NT2/D1 (cell line): ENCODE measurements at regions not wholly inside any gene's neighbourhood (a gene's known extent, or its start where the extent isn't known, plus 50 kb on each side); places are given as distances from the start of the nearest gene placed in this dataset.
"Not testable (repeated sequence)": the region's sequence is repeated elsewhere in the genome, so short reads cannot be mapped to it uniquely, and the experiment has no call there.

Experiments used
- DNase-seq: peaks from one replicate; pipeline ENCODE4 v3.0.0-alpha.2; 2011; ENCODE audit warnings: low read depth, low spot score
- H3K27me3 ChIP-seq: 2 replicates; pipeline ENCODE4 v1.6.0; 2011; ENCODE audit warnings: mild to moderate bottlenecking; ENCODE audit not compliant: insufficient read length, insufficient read depth
- H3K36me3 ChIP-seq: 2 replicates; pipeline ENCODE4 v1.6.1; 2011; ENCODE audit warnings: mild to moderate bottlenecking, low read length, mixed read lengths; ENCODE audit not compliant: insufficient read depth, insufficient read length
- H3K4me1 ChIP-seq: 2 replicates; pipeline ENCODE4 v1.5.1; 2011; ENCODE audit not compliant: insufficient read depth, insufficient read length
- H3K4me3 ChIP-seq: 2 replicates; pipeline ENCODE4 v1.5.1; 2011; ENCODE audit warnings: low read depth; ENCODE audit not compliant: insufficient read length
- H3K9ac ChIP-seq: 2 replicates; pipeline ENCODE4 v1.6.0; 2011; ENCODE audit warnings: low read depth; ENCODE audit not compliant: insufficient read length
- H3K9me3 ChIP-seq: 2 replicates; pipeline ENCODE4 v1.5.1; 2011; ENCODE audit warnings: mild to moderate bottlenecking, low read length; ENCODE audit not compliant: insufficient read depth
- SUZ12 ChIP-seq: IDR thresholded peaks from 2 replicates; pipeline ENCODE4 v1.6.1; 2011; ENCODE audit not compliant: insufficient read length, insufficient read depth; ENCODE audit errors: extremely low read depth
- YY1 ChIP-seq: IDR thresholded peaks from 2 replicates; pipeline ENCODE4 v1.6.1; 2011; ENCODE audit not compliant: insufficient read length, insufficient read depth
- ZNF274 ChIP-seq: IDR thresholded peaks from 2 replicates; pipeline ENCODE4 v1.6.1; 2011; ENCODE audit warnings: mild to moderate bottlenecking, low read depth, low read length

DNA sequence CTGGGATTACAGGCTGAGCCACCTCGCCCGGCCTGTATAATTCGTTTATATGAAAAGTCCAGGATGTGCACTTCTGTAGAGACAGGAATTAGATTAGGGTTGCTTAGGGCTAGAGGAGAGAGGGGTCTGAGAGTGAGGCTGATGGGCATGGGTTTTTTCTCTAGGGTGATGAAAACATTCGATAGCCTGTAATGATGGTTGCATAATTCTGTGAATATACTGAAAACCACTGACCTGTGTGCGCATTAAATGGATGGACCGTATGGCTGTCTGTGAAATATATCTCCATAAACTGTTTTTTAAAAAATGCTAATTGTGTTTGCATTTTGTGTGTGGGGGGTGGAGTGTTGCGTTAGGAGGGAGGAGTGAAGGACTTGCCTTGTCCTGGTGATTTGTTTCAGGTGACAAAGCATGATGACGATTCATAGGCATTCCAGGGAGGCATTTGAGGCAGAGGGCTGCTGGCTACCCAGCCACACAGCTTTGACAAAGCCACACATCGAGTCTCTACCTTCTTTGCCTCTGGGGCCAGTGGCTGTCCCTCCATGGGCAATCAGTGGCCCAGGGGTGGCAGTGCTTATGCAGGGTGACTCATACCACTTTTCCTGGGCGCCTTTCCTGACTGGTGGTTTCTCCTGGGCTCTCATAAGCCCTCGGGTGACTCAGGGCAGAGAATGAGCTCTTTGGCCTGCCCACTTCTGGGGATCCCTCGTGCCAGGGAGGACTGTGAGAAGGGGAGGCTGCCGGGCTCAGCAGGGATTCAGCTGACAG is 148.5 kb upstream of the WSCD1 start:
- H3K4me3 ChIP-seq = no peak overlapping the region
- H3K27me3 ChIP-seq = no peaks in the 10 kb centered on the region
- H3K9ac ChIP-seq = no peak overlapping the region
- H3K9me3 ChIP-seq = no peaks in the 10 kb centered on the region
- peaks cover 4% of the 10 kb centered on the region for H3K4me1 ChIP-seq
- no peaks in the 10 kb centered on the region for H3K36me3 ChIP-seq
- no peak for DNase-seq
- TF ChIP-seq ZNF274 (no peak), YY1 (no peak), SUZ12 (no peak)

DNA sequence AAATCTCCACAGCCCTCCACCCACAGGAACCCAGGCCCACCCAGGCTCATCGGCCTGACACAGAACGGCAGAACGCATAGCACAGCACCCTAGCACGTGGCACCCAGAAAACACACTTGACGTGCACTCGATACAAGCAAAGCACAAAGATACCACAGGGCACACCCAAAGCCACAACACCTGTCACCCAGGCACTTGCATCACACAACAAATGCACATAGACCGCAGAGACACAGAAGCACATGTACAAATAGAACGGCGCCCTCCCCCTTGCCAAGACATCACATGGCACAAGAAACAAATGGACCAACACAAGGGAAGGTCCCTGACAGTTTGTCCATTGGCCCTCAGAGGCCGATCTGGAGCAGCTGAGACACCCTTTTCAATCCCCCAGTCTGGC is 147.7 kb upstream of the WSCD1 start:
- TF ChIP-seq SUZ12 (no peak), ZNF274 (no peak), YY1 (no peak)
- peaks cover 4% of the 10 kb centered on the region for H3K4me1 ChIP-seq
- H3K9ac ChIP-seq = no peak overlapping the region
- H3K36me3 ChIP-seq = no peaks in the 10 kb centered on the region
- H3K9me3 ChIP-seq = no peaks in the 10 kb centered on the region
- DNase-seq = no peak
- H3K27me3 ChIP-seq = no peaks in the 10 kb centered on the region
- H3K4me3 ChIP-seq = no peak overlapping the region

DNA sequence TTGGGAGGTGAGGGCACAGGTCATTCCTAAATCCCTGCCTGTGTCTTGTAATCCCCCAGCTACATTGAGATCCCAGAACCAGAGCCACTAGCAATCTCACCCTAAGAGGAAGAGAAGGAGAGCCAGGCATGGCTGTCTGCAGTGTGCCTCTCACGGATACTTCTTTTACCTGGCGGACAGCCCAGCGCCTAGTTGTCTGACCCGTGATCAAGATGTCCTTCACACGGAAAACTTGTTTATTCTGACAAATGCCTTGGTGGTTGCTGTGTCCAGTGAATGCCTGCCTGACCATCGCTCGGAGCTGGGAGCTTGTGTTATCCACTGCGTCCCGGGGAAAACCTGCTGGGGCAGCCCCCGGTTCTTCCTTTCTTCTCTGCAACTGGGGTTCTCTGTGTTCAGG is 140.5 kb upstream of the WSCD1 start:
- Histone ChIP-seq H3K36me3 (no peaks in the 10 kb centered on the region), H3K9me3 (no peaks in the 10 kb centered on the region), H3K4me3 (no peak overlapping the region), H3K27me3 (no peaks in the 10 kb centered on the region), H3K4me1 (no peaks in the 10 kb centered on the region), H3K9ac (no peak overlapping the region)
- no peak for TF ChIP-seq YY1
- TF ChIP-seq SUZ12 = no peak
- TF ChIP-seq ZNF274 = no peak
- no peak for DNase-seq

DNA sequence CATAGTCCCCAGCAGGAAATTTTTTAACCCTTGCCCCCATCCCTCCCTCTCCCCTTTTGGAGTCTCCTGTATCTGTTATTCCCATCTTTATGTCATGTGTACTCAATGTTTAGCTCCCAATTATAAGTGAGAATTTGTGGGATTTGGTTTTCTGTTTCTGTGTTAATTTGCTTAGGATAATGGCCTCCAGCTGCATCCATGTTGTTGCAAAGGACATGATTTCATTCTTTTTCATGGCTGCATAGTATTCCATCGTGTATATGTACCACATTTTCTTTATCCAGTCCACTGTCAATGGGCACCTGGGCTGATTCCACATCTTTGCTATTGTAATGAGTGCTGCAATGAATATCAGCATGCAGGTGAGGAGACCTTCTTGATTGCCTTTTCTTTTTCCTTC is 139.6 kb upstream of the WSCD1 start:
- not testable (repeated sequence) for H3K9me3 ChIP-seq, H3K9ac ChIP-seq, H3K27me3 ChIP-seq, H3K4me3 ChIP-seq, DNase-seq, H3K36me3 ChIP-seq, H3K4me1 ChIP-seq

DNA sequence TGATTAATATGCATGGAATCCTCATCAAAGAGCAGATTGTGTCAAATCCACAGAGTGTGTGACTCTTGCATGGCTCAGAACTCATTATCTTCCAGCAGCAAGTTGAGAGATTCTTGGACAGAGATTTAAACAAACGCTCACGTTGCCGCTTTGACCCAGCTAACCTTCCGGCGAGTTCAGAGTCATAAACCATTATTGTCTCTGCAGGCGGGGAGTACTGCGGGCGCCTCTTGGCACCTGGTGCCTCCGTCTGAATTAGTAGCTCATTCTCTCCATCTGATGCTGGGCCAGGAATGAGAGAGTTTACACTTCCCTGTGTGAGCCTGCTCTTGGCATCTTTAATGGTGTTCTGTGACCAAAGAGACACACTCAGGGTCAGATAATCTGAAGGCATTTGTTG is 138.6 kb upstream of the WSCD1 start:
- no peak for DNase-seq
- TF ChIP-seq ZNF274 (no peak), YY1 (no peak), SUZ12 (no peak)

DNA sequence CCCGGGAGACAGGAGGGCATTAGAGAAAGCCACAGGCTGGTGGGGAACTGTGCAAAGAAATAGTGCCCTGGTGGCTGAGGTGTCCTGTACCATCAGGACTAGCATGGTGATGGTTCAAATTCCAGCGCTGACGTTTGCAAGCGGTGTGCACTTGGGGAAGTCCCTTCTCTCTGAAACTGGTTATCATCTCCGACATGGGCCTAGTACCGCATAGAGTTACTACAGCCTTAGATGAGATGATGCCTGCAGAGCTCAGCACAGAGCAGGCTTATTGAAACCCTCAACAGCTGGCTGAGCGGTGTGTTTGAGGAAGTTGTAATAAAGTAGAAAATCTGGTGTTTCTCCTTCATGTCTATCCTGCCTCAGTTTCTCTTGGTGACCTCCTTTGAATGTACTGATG is 136.7 kb upstream of the WSCD1 start:
- TF ChIP-seq ZNF274 = no peak
- no peak for TF ChIP-seq SUZ12
- H3K9ac ChIP-seq = no peak overlapping the region

More for the DNA sequence above, 138.6 kb upstream of the WSCD1 start:
- Histone ChIP-seq H3K9ac (no peak overlapping the region), H3K4me1 (no peaks in the 10 kb centered on the region), H3K27me3 (no peaks in the 10 kb centered on the region), H3K36me3 (no peaks in the 10 kb centered on the region), H3K4me3 (no peak overlapping the region), H3K9me3 (no peaks in the 10 kb centered on the region)

DNA sequence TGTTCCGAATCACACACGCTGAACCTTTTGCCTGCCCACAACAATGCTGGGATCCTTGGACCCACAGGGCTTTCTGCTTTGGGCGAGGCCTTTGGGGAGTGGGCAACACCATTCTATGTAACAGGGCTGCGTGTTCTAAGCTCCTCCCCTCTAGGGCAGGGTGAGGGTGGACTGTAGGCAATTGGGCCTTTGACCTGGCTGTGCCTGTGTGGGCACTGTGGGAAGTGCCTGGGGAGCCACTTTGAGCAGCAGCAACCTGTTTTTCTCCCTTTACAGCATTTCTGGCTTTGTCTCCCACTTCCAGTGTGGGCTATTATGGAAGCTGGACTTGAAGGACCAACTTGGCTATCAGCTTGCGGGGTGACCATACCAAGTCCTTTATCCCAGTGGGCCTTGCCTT is 128.9 kb upstream of the WSCD1 start:
- H3K36me3 ChIP-seq = no peaks in the 10 kb centered on the region
- H3K9ac ChIP-seq = no peak overlapping the region
- H3K27me3 ChIP-seq = no peaks in the 10 kb centered on the region
- DNase-seq = no peak
- TF ChIP-seq ZNF274 (no peak), YY1 (no peak), SUZ12 (no peak)
- no peaks in the 10 kb centered on the region for H3K4me1 ChIP-seq
- no peak overlapping the region for H3K4me3 ChIP-seq
- H3K9me3 ChIP-seq = peaks cover 5% of the 10 kb centered on the region; the same call in 1 of the 2 replicates

More for the DNA sequence above, 136.7 kb upstream of the WSCD1 start:
- H3K36me3 ChIP-seq = no peaks in the 10 kb centered on the region
- H3K27me3 ChIP-seq = no peaks in the 10 kb centered on the region
- no peak overlapping the region for H3K4me3 ChIP-seq
- H3K9me3 ChIP-seq = no peaks in the 10 kb centered on the region
- H3K4me1 ChIP-seq = no peaks in the 10 kb centered on the region
- DNase-seq = no peak
